Neuronal stem cell (in vitro differentiated cells): ENCODE measurements at regions not wholly inside any gene's neighbourhood (a gene's known extent, or its start where the extent isn't known, plus 50 kb on each side); places are given as distances from the start of the nearest gene placed in this dataset.

Source experiments
- DNase-seq: peaks from one replicate; pipeline ENCODE4 v3.0.0-alpha.2; 2013; ENCODE audit warnings: low spot score
- H2AFZ ChIP-seq: one replicate; pipeline ENCODE4 v1.6.1; 2013; ENCODE audit warnings: mild to moderate bottlenecking, low read length, inconsistent platforms
- H2AK5ac ChIP-seq: 2 replicates; pipeline ENCODE4 v1.6.1; 2013; ENCODE audit warnings: low read depth, mild to moderate bottlenecking, inconsistent platforms, low read length, moderate library complexity, mixed read lengths
- H2BK120ac ChIP-seq: 2 replicates; pipeline ENCODE4 v1.6.1; 2013; ENCODE audit warnings: low read depth, mild to moderate bottlenecking, inconsistent platforms, low read length, moderate library complexity, mixed read lengths
- H2BK12ac ChIP-seq: one replicate; pipeline ENCODE4 v1.6.1; 2013; ENCODE audit warnings: low read length, inconsistent platforms
- H2BK15ac ChIP-seq: 2 replicates; pipeline ENCODE4 v1.6.1; 2013; ENCODE audit warnings: mild to moderate bottlenecking, low read length, inconsistent platforms, mixed read lengths
- H2BK5ac ChIP-seq: one replicate; pipeline ENCODE4 v1.6.1; 2013; ENCODE audit warnings: inconsistent platforms, mild to moderate bottlenecking, low read length, moderate library complexity
- H3K14ac ChIP-seq: one replicate; pipeline ENCODE4 v1.6.1; 2013; ENCODE audit warnings: low read length, inconsistent platforms
- H3K18ac ChIP-seq: 2 replicates; pipeline ENCODE4 v1.6.1; 2013; ENCODE audit warnings: low read length, inconsistent platforms
- H3K23ac ChIP-seq: 2 replicates; pipeline ENCODE4 v1.6.1; 2013; ENCODE audit warnings: low read depth, mild to moderate bottlenecking, mixed read lengths, low read length, inconsistent platforms; ENCODE audit not compliant: poor library complexity
- H3K27ac ChIP-seq: replicated peaks from 3 replicates; pipeline ENCODE4 v1.5.1; 2013; ENCODE audit warnings: low read length, inconsistent platforms
- H3K27me3 ChIP-seq, 3 experiments: 2 replicates each; pipeline ENCODE4 v1.6.1; 2013; ENCODE audit warnings: low read length in 3 of 3, mild to moderate bottlenecking in 2 of 3, inconsistent platforms in 1 of 3, low read depth in 1 of 3, mixed read lengths in 1 of 3, moderate library complexity in 1 of 3; ENCODE audit not compliant: control insufficient read depth in 3 of 3, insufficient read depth in 3 of 3
- H3K36me3 ChIP-seq, 2 donors: replicated peaks in 1 of 2; 2 replicates each; pipeline ENCODE4 v1.6.1; 2013; ENCODE audit warnings: low read length in 2 of 2; ENCODE audit not compliant: control insufficient read depth in 2 of 2, insufficient read depth in 2 of 2
- H3K4ac ChIP-seq: 2 replicates; pipeline ENCODE4 v1.6.1; 2013; ENCODE audit warnings: inconsistent platforms, mild to moderate bottlenecking, low read length, moderate library complexity
- H3K4me1 ChIP-seq, 2 donors: 1 replicate in 1 of 2; 2 replicates in 1 of 2; pipeline ENCODE4 v1.6.1; 2013; ENCODE audit warnings: low read length in 2 of 2, low read depth in 1 of 2; ENCODE audit not compliant: control insufficient read depth in 2 of 2, insufficient read depth in 1 of 2
- H3K4me2 ChIP-seq: one replicate; pipeline ENCODE4 v1.6.1; 2013; ENCODE audit warnings: mild to moderate bottlenecking, low read length, inconsistent platforms; ENCODE audit not compliant: insufficient read depth, poor library complexity, severe bottlenecking
- H3K4me3 ChIP-seq, 2 donors: 2 replicates each; pipeline ENCODE4 v1.5.1; 2013; ENCODE audit warnings: low read length in 2 of 2, mild to moderate bottlenecking in 2 of 2, inconsistent platforms in 1 of 2, moderate library complexity in 1 of 2
- H3K79me1 ChIP-seq: one replicate; pipeline ENCODE4 v1.6.1; 2013; ENCODE audit warnings: low read depth, mild to moderate bottlenecking, inconsistent platforms, low read length, moderate library complexity
- H3K9ac ChIP-seq: one replicate; pipeline ENCODE4 v1.6.1; 2013; ENCODE audit warnings: mild to moderate bottlenecking, low read depth, low read length, inconsistent platforms; ENCODE audit not compliant: poor library complexity
- H3K9me3 ChIP-seq, 2 donors: replicated peaks in 1 of 2; 2 replicates each; pipeline versions ENCODE3 to v1.6.1; 2013; ENCODE audit warnings: low read length in 2 of 2, mild to moderate bottlenecking in 2 of 2, inconsistent platforms in 1 of 2, low read depth in 1 of 2, mixed read lengths in 1 of 2, moderate library complexity in 1 of 2; ENCODE audit not compliant: control insufficient read depth in 2 of 2, insufficient read depth in 1 of 2
- H4K8ac ChIP-seq: one replicate; pipeline ENCODE4 v1.6.1; 2013; ENCODE audit warnings: low read depth, mild to moderate bottlenecking, inconsistent platforms, low read length, moderate library complexity
- H4K91ac ChIP-seq: one replicate; pipeline ENCODE4 v1.6.1; 2013; ENCODE audit warnings: low read length, low read depth, mild to moderate bottlenecking, inconsistent platforms; ENCODE audit not compliant: poor library complexity
- WGBS, 2 donors: extraction: QIAGEN DNeasy Blood & Tissue Kit; methylation state at CpG; one replicate each; pipeline ENCODE4 v1.1.7; 2013; ENCODE audit warnings: missing lambda C conversion rate in 2 of 2, mixed read lengths in 1 of 2; ENCODE audit not compliant: insufficient read length in 2 of 2, insufficient replicate concordance in 1 of 2; ENCODE audit errors: extremely low coverage in 2 of 2; 5-methylcytosine and 5-hydroxymethylcytosine counted together

GRCh38 chr20:4459081-4459480, 210.0 kb upstream of the ADRA1D start:
- Histone ChIP-seq H3K9me3 (no peaks in the 10 kb centered on the region), H2BK15ac (no peak overlapping the region), H4K8ac (no peak overlapping the region), H2AK5ac (no peak overlapping the region), H4K91ac (no peak overlapping the region), H3K27me3 (no peaks in the 10 kb centered on the region), H3K4ac (no peak overlapping the region), H3K23ac (no peak overlapping the region), H3K79me1 (no peaks in the 10 kb centered on the region), H3K14ac (no peak overlapping the region), H2AFZ (no peak overlapping the region), H3K4me3 (no peak overlapping the region), H2BK120ac (no peak overlapping the region), H3K27ac (no peak overlapping the region), H3K9ac (no peak overlapping the region), H2BK12ac (no peak overlapping the region), H3K18ac (no peak overlapping the region), H2BK5ac (no peak overlapping the region), H3K4me1 (peaks cover 3 to 5% of the 10 kb centered on the region in 2 donors), H3K36me3 (no peaks in the 10 kb centered on the region), H3K4me2 (no peak overlapping the region)
- DNase-seq = no peak

- no peak overlapping the region for H3K18ac ChIP-seq
- H4K8ac ChIP-seq = no peak overlapping the region
- no peaks in the 10 kb centered on the region for H3K79me1 ChIP-seq
- no peak overlapping the region for H2BK15ac ChIP-seq
- no peaks in the 10 kb centered on the region for H3K9me3 ChIP-seq
- H2AFZ ChIP-seq = no peak overlapping the region
- peaks cover 3 to 5% of the 10 kb centered on the region in 2 donors for H3K4me1 ChIP-seq
- peak overlapping the region; percentile 38 for H3K4me2 ChIP-seq
- no peaks in the 10 kb centered on the region for H3K27me3 ChIP-seq
- no peak overlapping the region for H3K9ac ChIP-seq
- H3K4me3 ChIP-seq = no peak overlapping the region
- WGBS, 2 donors = no CpG with 5 or more reads among the region's 2 CpGs
- peak; percentile 39 for DNase-seq
- H3K27ac ChIP-seq = peak overlapping the region; percentile 77
- no peak overlapping the region for H2BK12ac ChIP-seq
- no peak overlapping the region for H2AK5ac ChIP-seq
- H3K36me3 ChIP-seq = no peaks in the 10 kb centered on the region
- H3K23ac ChIP-seq = no peak overlapping the region
- H3K4ac ChIP-seq = no peak overlapping the region
- no peak overlapping the region for H4K91ac ChIP-seq
- H2BK5ac ChIP-seq = no peak overlapping the region
- H3K14ac ChIP-seq = no peak overlapping the region
- H2BK120ac ChIP-seq = no peak overlapping the region
Observed at GRCh38 chr20:4457566-4458543, 208.8 kb upstream of the ADRA1D start.

GRCh38 chr20:4455996-4456395, 206.9 kb upstream of the ADRA1D start:
- no CpG with 5 or more reads among the region's 4 CpGs for WGBS, 2 donors
- Histone ChIP-seq H3K9ac (no peak overlapping the region), H3K27me3 (no peaks in the 10 kb centered on the region)

GRCh38 chr20:4455301-4455701, 206.2 kb upstream of the ADRA1D start:
- Histone ChIP-seq H3K36me3 (no peaks in the 10 kb centered on the region), H3K4me3 (no peak overlapping the region), H3K18ac (no peak overlapping the region), H3K9me3 (no peaks in the 10 kb centered on the region), H2BK5ac (no peak overlapping the region), H2AFZ (no peak overlapping the region), H2BK15ac (no peak overlapping the region), H2AK5ac (no peak overlapping the region), H3K4ac (no peak overlapping the region), H3K4me1 (peaks cover 3 to 5% of the 10 kb centered on the region in 2 donors), H3K4me2 (no peak overlapping the region), H2BK12ac (no peak overlapping the region), H2BK120ac (no peak overlapping the region), H3K14ac (no peak overlapping the region), H3K27me3 (no peaks in the 10 kb centered on the region), H4K8ac (no peak overlapping the region), H3K79me1 (no peaks in the 10 kb centered on the region), H3K9ac (no peak overlapping the region), H3K27ac (no peak overlapping the region), H4K91ac (no peak overlapping the region), H3K23ac (no peak overlapping the region)
- no peak for DNase-seq
- WGBS, 2 donors = no CpG with 5 or more reads among the region's 1 CpG

More at GRCh38 chr20:4455996-4456395, 206.9 kb upstream of the ADRA1D start:
- Histone ChIP-seq H2AK5ac (no peak overlapping the region), H2BK15ac (no peak overlapping the region), H3K36me3 (no peaks in the 10 kb centered on the region), H3K23ac (no peak overlapping the region), H3K9me3 (no peaks in the 10 kb centered on the region), H3K18ac (no peak overlapping the region), H2BK12ac (no peak overlapping the region), H3K4me1 (peaks cover 3 to 5% of the 10 kb centered on the region in 2 donors), H4K8ac (no peak overlapping the region), H2AFZ (no peak overlapping the region), H3K4me3 (no peak overlapping the region), H3K14ac (no peak overlapping the region), H3K4ac (no peak overlapping the region), H3K27ac (no peak overlapping the region), H4K91ac (no peak overlapping the region), H2BK120ac (no peak overlapping the region), H3K79me1 (no peaks in the 10 kb centered on the region), H2BK5ac (no peak overlapping the region), H3K4me2 (no peak overlapping the region)
- no peak for DNase-seq
